Mesothelial cell of epicardium (in vitro differentiated cells): ENCODE measurements at regions not wholly inside any gene's neighbourhood (a gene's known extent, or its start where the extent isn't known, plus 50 kb on each side); places are given as distances from the start of the nearest gene placed in this dataset.

Experiments used
- DNase-seq, 2 experiments: peaks; one replicate each; pipeline ENCODE4 v3.0.0; 2021; ENCODE audit warnings: low spot score in 2 of 2; ENCODE audit not compliant: unreplicated experiment in 2 of 2
- H3K27ac Mint-ChIP-seq: 2 replicates; pipeline ENCODE4 v1.8.0; 2021; ENCODE audit warnings: mixed read lengths
- H3K27me3 Mint-ChIP-seq: 2 replicates; pipeline ENCODE4 v1.8.0; 2021; ENCODE audit warnings: low read depth, mixed read lengths
- H3K36me3 Mint-ChIP-seq: 2 replicates; pipeline ENCODE4 v1.8.0; 2021; ENCODE audit warnings: mixed read lengths
- H3K4me1 Mint-ChIP-seq: 2 replicates; pipeline ENCODE4 v1.8.0; 2021; ENCODE audit warnings: mixed read lengths
- H3K4me3 Mint-ChIP-seq: 2 replicates; pipeline ENCODE4 v1.8.0; 2021; ENCODE audit warnings: mild to moderate bottlenecking, moderate library complexity, mixed read lengths
- H3K9me3 Mint-ChIP-seq: 2 replicates; pipeline ENCODE4 v1.8.0; 2021; ENCODE audit warnings: mixed read lengths
- TF ChIP-seq, protein P1 (sequence below): fragments of 200-600 bp; sonication (generic); IDR thresholded peaks from one replicate; pipeline ENCODE4 v1.5.0; 2021; ENCODE audit warnings: antibody characterized with exemption; ENCODE audit not compliant: unreplicated experiment

DNA sequence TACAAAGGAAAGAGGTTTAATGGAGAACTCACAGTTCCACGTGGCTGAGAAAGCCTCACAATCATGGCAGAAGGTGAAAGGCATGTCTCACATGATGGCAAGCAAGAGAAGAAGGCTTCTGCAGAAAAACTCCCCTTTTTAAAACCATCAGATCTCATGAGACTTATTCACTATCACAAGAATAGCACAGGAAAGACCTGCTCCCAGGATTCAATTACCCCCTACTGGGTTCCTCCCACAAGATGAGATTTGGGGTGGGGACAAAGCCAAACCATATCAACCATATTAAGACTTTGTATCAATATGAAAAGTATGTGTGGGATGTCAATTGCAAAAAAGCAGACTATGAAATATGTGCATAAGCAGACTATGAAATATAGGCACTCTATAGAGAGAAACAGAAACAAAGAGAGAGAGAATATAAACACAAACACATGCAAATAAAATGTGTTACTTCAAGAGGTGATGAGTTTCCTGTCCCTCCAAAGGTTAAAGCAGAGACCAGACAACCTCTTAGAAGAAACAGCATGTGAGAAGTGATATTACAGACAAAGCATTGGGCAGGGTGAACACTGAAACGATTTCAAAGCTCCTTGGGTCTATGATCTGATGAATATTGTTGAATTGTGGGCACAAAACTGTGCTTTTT is 151.2 kb upstream of the KRR1 start:
- Mint-ChIP-seq H3K27me3 (no peaks in the 10 kb centered on the region), H3K4me1 (peaks cover 46% of the 10 kb centered on the region), H3K36me3 (no peaks in the 10 kb centered on the region), H3K4me3 (no peak overlapping the region), H3K27ac (no peak overlapping the region), H3K9me3 (no peaks in the 10 kb centered on the region)
- no peak for DNase-seq
- TF ChIP-seq, protein P1, sequence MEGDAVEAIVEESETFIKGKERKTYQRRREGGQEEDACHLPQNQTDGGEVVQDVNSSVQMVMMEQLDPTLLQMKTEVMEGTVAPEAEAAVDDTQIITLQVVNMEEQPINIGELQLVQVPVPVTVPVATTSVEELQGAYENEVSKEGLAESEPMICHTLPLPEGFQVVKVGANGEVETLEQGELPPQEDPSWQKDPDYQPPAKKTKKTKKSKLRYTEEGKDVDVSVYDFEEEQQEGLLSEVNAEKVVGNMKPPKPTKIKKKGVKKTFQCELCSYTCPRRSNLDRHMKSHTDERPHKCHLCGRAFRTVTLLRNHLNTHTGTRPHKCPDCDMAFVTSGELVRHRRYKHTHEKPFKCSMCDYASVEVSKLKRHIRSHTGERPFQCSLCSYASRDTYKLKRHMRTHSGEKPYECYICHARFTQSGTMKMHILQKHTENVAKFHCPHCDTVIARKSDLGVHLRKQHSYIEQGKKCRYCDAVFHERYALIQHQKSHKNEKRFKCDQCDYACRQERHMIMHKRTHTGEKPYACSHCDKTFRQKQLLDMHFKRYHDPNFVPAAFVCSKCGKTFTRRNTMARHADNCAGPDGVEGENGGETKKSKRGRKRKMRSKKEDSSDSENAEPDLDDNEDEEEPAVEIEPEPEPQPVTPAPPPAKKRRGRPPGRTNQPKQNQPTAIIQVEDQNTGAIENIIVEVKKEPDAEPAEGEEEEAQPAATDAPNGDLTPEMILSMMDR = no peak

DNA sequence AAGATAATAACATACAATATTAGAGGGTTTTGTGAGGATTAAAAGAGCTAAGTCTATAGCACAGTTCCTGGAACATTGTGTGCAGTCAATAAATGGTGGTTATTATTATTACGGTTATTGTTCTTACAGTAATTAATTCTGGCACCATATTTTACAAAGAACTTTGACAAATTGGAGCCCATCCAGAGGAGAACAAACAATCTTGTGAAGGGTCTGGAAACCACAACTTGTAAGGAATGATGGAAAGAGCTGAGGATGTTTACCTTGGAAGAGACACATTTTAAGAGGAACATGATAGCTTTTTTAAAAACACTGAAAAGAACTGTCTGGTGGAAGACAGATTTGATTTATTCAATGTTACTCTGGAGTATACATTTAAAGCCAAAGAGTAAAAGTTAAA is 150.5 kb upstream of the KRR1 start:
- Mint-ChIP-seq H3K4me3 (no peak overlapping the region), H3K4me1 (peaks cover 42% of the 10 kb centered on the region), H3K27ac (no peak overlapping the region), H3K27me3 (no peaks in the 10 kb centered on the region), H3K36me3 (no peaks in the 10 kb centered on the region), H3K9me3 (no peaks in the 10 kb centered on the region)
- no peak for DNase-seq
- TF ChIP-seq, protein P1 = no peak

DNA sequence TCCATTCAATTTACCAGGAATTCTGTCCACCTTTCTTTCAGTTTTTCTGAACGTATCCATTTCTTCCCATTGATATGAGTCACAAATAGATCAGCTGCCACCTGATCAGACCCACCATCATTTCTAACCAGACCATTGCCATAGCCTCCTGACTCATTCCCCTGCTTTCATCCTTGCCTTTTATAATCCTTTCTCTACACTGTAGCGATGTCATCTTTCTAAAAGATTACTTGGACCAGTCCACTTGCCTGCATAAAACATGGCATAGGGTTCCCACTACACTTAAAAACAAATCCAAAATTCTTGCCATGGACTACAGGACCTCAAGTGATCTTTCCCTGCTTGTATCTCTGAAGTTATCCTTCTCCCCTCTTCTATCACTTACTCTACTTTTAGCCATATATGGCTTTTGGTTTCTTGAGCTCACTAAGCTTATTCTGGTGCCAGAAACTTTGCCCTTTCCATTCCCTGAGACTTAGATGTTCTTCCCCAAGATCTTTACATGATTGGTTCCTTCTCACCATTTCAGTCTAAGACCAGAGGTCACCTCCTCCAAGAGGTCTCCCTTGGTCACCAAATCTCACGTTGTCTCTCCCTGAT is 149.5 kb upstream of the KRR1 start:
- no peaks in the 10 kb centered on the region for H3K27me3 Mint-ChIP-seq
- no peaks in the 10 kb centered on the region for H3K36me3 Mint-ChIP-seq
- H3K9me3 Mint-ChIP-seq = no peaks in the 10 kb centered on the region
- DNase-seq = no peak
- TF ChIP-seq, protein P1 = no peak
- no peak overlapping the region for H3K27ac Mint-ChIP-seq
- no peak overlapping the region for H3K4me3 Mint-ChIP-seq
- peaks cover 36% of the 10 kb centered on the region for H3K4me1 Mint-ChIP-seq

DNA sequence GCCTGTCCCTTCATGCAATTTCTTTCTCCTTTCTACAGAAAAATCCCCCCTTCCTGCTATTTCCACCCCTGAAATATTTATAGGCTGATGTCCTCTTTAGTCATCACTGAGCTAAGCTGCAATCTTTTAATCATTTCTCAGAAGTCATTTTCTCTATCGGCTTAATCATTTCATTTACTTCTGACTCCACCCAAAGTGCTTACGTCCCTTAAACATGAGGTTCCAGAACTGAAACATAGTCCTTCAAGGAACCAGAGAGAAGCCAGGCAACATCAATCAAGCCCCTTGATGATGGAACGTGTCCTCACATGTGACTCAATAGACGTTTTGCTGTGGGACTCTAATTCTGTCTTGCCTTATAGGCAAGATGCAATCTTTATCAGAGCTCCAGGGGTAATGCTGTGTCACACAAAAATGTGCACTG is 148.7 kb upstream of the KRR1 start:
- no peak overlapping the region for H3K27ac Mint-ChIP-seq
- H3K27me3 Mint-ChIP-seq = no peaks in the 10 kb centered on the region
- DNase-seq = no peak
- no peaks in the 10 kb centered on the region for H3K36me3 Mint-ChIP-seq
- peaks cover 29% of the 10 kb centered on the region for H3K4me1 Mint-ChIP-seq
- no peaks in the 10 kb centered on the region for H3K9me3 Mint-ChIP-seq
- H3K4me3 Mint-ChIP-seq = no peak overlapping the region
- TF ChIP-seq, protein P1 = no peak

DNA sequence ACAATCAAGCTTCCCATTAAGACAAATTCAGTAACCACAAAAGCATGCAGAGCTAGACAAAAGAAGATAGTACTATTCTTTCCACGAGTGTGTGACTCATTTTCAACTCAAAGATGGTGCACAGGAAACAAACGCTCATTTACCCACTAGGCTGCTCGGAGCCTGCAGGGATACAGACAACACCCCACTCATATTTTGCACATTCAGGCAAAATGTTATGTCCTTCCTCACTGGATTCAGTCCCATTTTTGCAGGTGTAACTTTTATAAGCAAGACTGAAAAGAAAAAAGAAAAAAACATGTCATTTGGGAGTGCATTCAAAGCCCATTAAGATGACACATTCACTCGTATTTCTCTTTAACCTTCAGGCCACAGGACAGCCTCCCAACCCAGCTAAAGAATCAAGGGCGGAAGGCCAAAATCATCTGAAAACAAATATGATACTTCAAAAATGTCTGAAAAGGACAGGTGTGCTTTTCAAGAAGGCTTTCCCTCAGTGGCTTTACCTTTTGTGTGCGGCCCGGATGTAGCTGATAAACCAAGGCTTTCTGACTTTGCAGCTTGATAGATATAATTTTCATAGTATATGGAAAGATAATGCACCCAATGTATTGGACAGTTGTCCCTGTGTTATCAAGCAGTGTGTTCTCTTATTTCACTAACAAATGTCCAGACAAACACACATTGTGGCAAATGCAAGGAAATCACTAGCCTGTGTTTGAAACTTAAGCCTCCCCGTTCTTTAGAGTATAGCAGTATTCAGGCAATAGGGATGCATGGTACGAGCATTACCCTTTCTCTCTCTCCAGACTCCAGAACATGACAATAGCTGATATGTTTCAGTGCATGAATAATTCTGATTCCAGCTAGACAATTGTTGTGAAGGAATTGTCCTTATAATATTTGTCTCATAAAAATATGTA is 147.8 kb upstream of the KRR1 start:
- Mint-ChIP-seq H3K36me3 (no peaks in the 10 kb centered on the region), H3K4me1 (peaks cover 20% of the 10 kb centered on the region), H3K9me3 (no peaks in the 10 kb centered on the region), H3K4me3 (no peak overlapping the region), H3K27me3 (no peaks in the 10 kb centered on the region), H3K27ac (peak overlapping the region; percentile 19)
- DNase-seq = no peak
- TF ChIP-seq, protein P1 = no peak
